ENCODE measurements at regions not wholly inside any gene's neighbourhood (a gene's known extent, or its start where the extent isn't known, plus 50 kb on each side); places are given as distances from the start of the nearest gene placed in this dataset.

- Histone ChIP-seq H3K4me1 (peaks cover 0 to 6% (median 0%) of the 10 kb centered on the region in 9 donors), H3K36me3 (no peaks in the 10 kb centered on the region), H3K27me3 (no peaks in the 10 kb centered on the region), H3K4me3 (no peak overlapping the region), H3K27ac (no peak overlapping the region), H3K9me3 (no peaks in the 10 kb centered on the region)
- no peak for ATAC-seq
- intact Hi-C loops (cut with DNase I), result loop anchor here in 3 of 10 donors (10.0 kb wide), 1 partner anchor 535 kb away; the partner anchor contains the start of gene RGMA (in 3 of the 3)
- TF ChIP-seq CTCF (IDR thresholded peaks at IDR 0.05), result no peak
- WGBS, 2 donors, result 69 to 70% methylated on average over 5 of the region's 5 CpGs
- DNase-seq, result no peak
These were observed 530.6 kb upstream of the RGMA start for GRCh38 chr15:93619597-93619996.

- peak in 3 of 8 donors; percentile 27 to 68 (median 37) for ATAC-seq
- peak in 1 of 2 donors; percentile 13 for DNase-seq
- H3K9me3 ChIP-seq, result no peaks in the 10 kb centered on the region
- peak in 6 of 9 donors; percentile 15 to 39 (median 24) for TF ChIP-seq CTCF (IDR thresholded peaks at IDR 0.05)
- peaks cover 0 to 13% (median 0%) of the 10 kb centered on the region in 9 donors for H3K4me1 ChIP-seq
- H3K27me3 ChIP-seq, result no peaks in the 10 kb centered on the region
- intact Hi-C loops (cut with DNase I), result loop anchor here in 5 of 10 donors (2.0 to 10.0 kb wide), 2 partner anchors 531 to 533 kb away; partner anchors contain the start of gene RGMA (in 3 of the 5)
- no peak overlapping the region for H3K27ac ChIP-seq
- no peak overlapping the region for H3K4me3 ChIP-seq
- no peaks in the 10 kb centered on the region for H3K36me3 ChIP-seq
These were observed 528.4 kb upstream of the RGMA start for GRCh38 chr15:93617443-93617842.

GRCh38 chr15:93614386-93615104 lies 525.5 kb upstream of the RGMA start:
- Histone ChIP-seq H3K36me3 (no peaks in the 10 kb centered on the region), H3K27me3 (no peaks in the 10 kb centered on the region), H3K9me3 (no peaks in the 10 kb centered on the region), H3K27ac (peak overlapping the region in 9 of 10 donors; percentile 5 to 79 (median 55)), H3K4me3 (no peak overlapping the region), H3K4me1 (peaks cover 0 to 13% (median 0%) of the 10 kb centered on the region in 9 donors)
- ATAC-seq (peak; percentile 59 to 90 (median 86)), DNase-seq (peak; percentile 60 to 62)
- WGBS, 2 donors, result 65 to 66% methylated on average over 11 of the region's 11 CpGs
- intact Hi-C loops (cut with DNase I), result loop anchor here in 3 of 10 donors (10.0 kb wide), 1 partner anchor 530 kb away; the partner anchor contains the start of gene RGMA (in 3 of the 3)
- no peak for TF ChIP-seq CTCF (IDR thresholded peaks at IDR 0.05)

DNA sequence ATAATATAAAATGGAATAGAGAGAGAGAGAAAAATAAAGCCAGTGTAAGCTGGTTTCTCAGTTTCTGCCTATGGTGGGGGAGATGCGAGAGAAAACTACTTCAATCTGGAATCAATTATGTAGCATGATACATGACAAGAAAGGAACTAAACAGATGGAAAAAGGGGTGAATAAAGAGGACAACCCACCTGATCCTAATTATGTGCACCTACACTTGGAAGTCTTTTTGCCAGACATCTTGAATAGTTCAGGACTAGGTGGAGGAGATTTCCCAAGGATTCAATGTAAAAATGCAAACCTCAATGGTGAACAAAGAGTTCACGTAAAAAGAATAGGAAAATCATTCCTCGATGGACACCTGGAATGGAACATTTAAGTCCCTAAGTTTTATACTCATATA lies 524.4 kb upstream of the RGMA start:
- 88 to 91% methylated on average over 3 of the region's 3 CpGs for WGBS, 2 donors
- no peak for DNase-seq
- TF ChIP-seq CTCF (IDR thresholded peaks at IDR 0.05), result no peak
- no peak overlapping the region for H3K4me3 ChIP-seq
- no peaks in the 10 kb centered on the region for H3K27me3 ChIP-seq
- no peaks in the 10 kb centered on the region for H3K36me3 ChIP-seq
- intact Hi-C loops (cut with DNase I), result loop anchor here in 3 of 10 donors (10.0 kb wide), 1 partner anchor 529 kb away; the partner anchor contains the start of gene RGMA (in 3 of the 3)
- H3K9me3 ChIP-seq, result no peaks in the 10 kb centered on the region
- no peak for ATAC-seq
- peaks cover 0 to 13% (median 0%) of the 10 kb centered on the region in 9 donors for H3K4me1 ChIP-seq
- peak overlapping the region in 6 of 10 donors; percentile 27 to 79 (median 60) for H3K27ac ChIP-seq

All from heart right ventricle (tissue), 16 donors.